ENCODE measurements at regions not wholly inside any gene's neighbourhood (a gene's known extent, or its start where the extent isn't known, plus 50 kb on each side); places are given as distances from the start of the nearest gene placed in this dataset.

- DNase-seq (ENCODE audit: low spot score) (no peak), ATAC-seq (ENCODE audit: low FRiP score) (no peak)
- no peak for TF ChIP-seq CTCF (IDR thresholded peaks at IDR 0.05)
These were observed 298.7 kb upstream of the MARCKS start for GRCh38 chr6:113558431-113558830.

GRCh38 chr6:113558966-113559365 is 298.2 kb upstream of the MARCKS start:
- ATAC-seq (ENCODE audit: low FRiP score) (no peak), DNase-seq (ENCODE audit: low spot score) (no peak)
- TF ChIP-seq CTCF (IDR thresholded peaks at IDR 0.05) = no peak

GRCh38 chr6:113560376-113560775 is 296.8 kb upstream of the MARCKS start:
- DNase-seq (ENCODE audit: low spot score) (no peak), ATAC-seq (ENCODE audit: low FRiP score) (no peak)
- no peak for TF ChIP-seq CTCF (IDR thresholded peaks at IDR 0.05)

- no peak for TF ChIP-seq CTCF (IDR thresholded peaks at IDR 0.05)
- DNase-seq (ENCODE audit: low spot score) (no peak), ATAC-seq (ENCODE audit: low FRiP score) (no peak)
These were observed 296.2 kb upstream of the MARCKS start for GRCh38 chr6:113560908-113561307.

DNA sequence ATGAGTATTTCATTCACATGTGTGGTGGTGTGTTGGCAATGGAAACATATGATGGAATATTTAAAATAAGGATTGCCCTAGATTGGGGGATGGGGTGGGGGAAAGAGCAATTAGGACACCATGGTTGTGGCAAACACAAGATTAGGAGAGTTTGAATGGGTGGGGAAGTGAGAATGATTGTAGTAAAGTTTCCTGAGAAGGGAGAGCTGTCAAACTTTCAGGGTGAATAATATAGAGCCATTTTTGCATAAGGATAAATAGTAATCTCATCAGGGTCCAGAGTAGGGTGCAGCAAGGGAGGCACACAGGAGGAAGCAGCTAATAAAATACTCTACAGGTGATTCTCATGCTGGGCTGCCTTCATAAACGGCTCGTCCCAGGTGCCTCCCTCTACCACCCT is 294.9 kb upstream of the MARCKS start:
- ATAC-seq (ENCODE audit: low FRiP score) = no peak
- no peak for TF ChIP-seq CTCF (IDR thresholded peaks at IDR 0.05)
- no peak for DNase-seq (ENCODE audit: low spot score)

- no peak for TF ChIP-seq CTCF (IDR thresholded peaks at IDR 0.05)
- DNase-seq (ENCODE audit: low spot score) (peak; percentile 27), ATAC-seq (ENCODE audit: low FRiP score) (peak; percentile 57)
These were observed 292.6 kb upstream of the MARCKS start for GRCh38 chr6:113564371-113565171.

- ATAC-seq (ENCODE audit: low FRiP score) (peak; percentile 14), DNase-seq (ENCODE audit: low spot score) (no peak)
- no peak for TF ChIP-seq CTCF (IDR thresholded peaks at IDR 0.05)
These were observed 291.8 kb upstream of the MARCKS start for GRCh38 chr6:113565306-113565705.
